Liver (tissue), 8 donors: ENCODE measurements at regions not wholly inside any gene's neighbourhood (a gene's known extent, or its start where the extent isn't known, plus 50 kb on each side); places are given as distances from the start of the nearest gene placed in this dataset.

Experiments
- DNase-seq: peaks from one replicate; pipeline ENCODE4 v3.0.0-alpha.2; 2017; ENCODE audit warnings: low spot score
- H3K27ac ChIP-seq, 2 donors: one replicate each; pipeline ENCODE4 v1.7.0; 2013; ENCODE audit warnings: inconsistent platforms in 2 of 2, low read length in 2 of 2, control low read depth in 1 of 2, low read depth in 1 of 2, mild to moderate bottlenecking in 1 of 2
- H3K27me3 ChIP-seq, 4 donors: one replicate each; pipeline versions ENCODE4 v1.6.1 to v1.7.0; 2013; ENCODE audit warnings: low read length in 3 of 4, inconsistent platforms in 1 of 4, mild to moderate bottlenecking in 1 of 4, moderate library complexity in 1 of 4; ENCODE audit not compliant: control insufficient read depth in 4 of 4, insufficient read depth in 4 of 4
- H3K36me3 ChIP-seq, 4 donors: one replicate each; pipeline versions ENCODE4 v1.6.1 to v1.7.0; 2013; ENCODE audit warnings: low read length in 3 of 4, mild to moderate bottlenecking in 3 of 4, low read depth in 1 of 4, moderate library complexity in 1 of 4; ENCODE audit not compliant: control insufficient read depth in 4 of 4, insufficient read depth in 3 of 4
- H3K4me1 ChIP-seq, 4 donors: one replicate each; pipeline versions ENCODE4 v1.6.1 to v1.7.0; 2013; ENCODE audit warnings: low read length in 3 of 4, mild to moderate bottlenecking in 3 of 4, moderate library complexity in 1 of 4; ENCODE audit not compliant: control insufficient read depth in 4 of 4, insufficient read depth in 4 of 4
- H3K4me3 ChIP-seq, 3 donors: one replicate each; pipeline versions ENCODE4 v1.6.1 to v1.7.0; 2013; ENCODE audit warnings: low read length in 3 of 3, control low read depth in 1 of 3, low read depth in 1 of 3, mild to moderate bottlenecking in 1 of 3
- H3K9ac ChIP-seq, 2 donors: one replicate each; pipeline ENCODE4 v1.7.0; 2013; ENCODE audit warnings: low read length in 2 of 2, mild to moderate bottlenecking in 2 of 2, moderate library complexity in 2 of 2, control low read depth in 1 of 2, low read depth in 1 of 2
- H3K9me3 ChIP-seq, 4 donors: one replicate each; pipeline versions ENCODE4 v1.6.1 to v1.7.0; 2013; ENCODE audit warnings: low read length in 3 of 4; ENCODE audit not compliant: control insufficient read depth in 4 of 4
- ATF3 ChIP-seq: IDR thresholded peaks from 2 replicates; pipeline ENCODE4 v1.6.1; 2016; ENCODE audit warnings: antibody characterized with exemption
- CTCF ChIP-seq: fragments of 150-350 bp; IDR thresholded peaks from 2 replicates; pipeline ENCODE4 v1.5.1; 2017; ENCODE audit warnings: improper control_type of control experiment, low read depth, low read length; ENCODE audit not compliant: missing input control
- EGR1 ChIP-seq, 2 donors: IDR thresholded peaks; 2 replicates each; pipeline ENCODE4 v1.6.1; 2016 to 2018; ENCODE audit warnings: antibody characterized with exemption in 2 of 2, low read depth in 2 of 2
- FOXA1 ChIP-seq: IDR thresholded peaks from 2 replicates; pipeline ENCODE4 v1.6.1; 2016; ENCODE audit warnings: antibody characterized with exemption
- FOXA2 ChIP-seq: IDR thresholded peaks from 2 replicates; pipeline ENCODE4 v1.6.1; 2016; ENCODE audit warnings: antibody characterized with exemption
- GABPA ChIP-seq, 2 donors: IDR thresholded peaks in 1 of 2; conservative IDR thresholded peaks in 1 of 2; 2 replicates each; pipeline ENCODE4 v1.6.1; 2016; ENCODE audit warnings: antibody characterized with exemption in 2 of 2, mild to moderate bottlenecking in 1 of 2, moderate library complexity in 1 of 2
- HNF4A ChIP-seq, 2 donors: conservative IDR thresholded peaks; 2 replicates each; pipeline ENCODE4 v1.6.1; 2016; ENCODE audit warnings: antibody characterized with exemption in 2 of 2, mild to moderate bottlenecking in 2 of 2
- HNF4G ChIP-seq: IDR thresholded peaks from 2 replicates; pipeline ENCODE4 v1.6.1; 2016; ENCODE audit warnings: antibody characterized with exemption
- JUND ChIP-seq, 2 donors: IDR thresholded peaks; 2 replicates each; pipeline ENCODE4 v1.6.1; 2016; ENCODE audit warnings: antibody characterized with exemption in 2 of 2
- MAX ChIP-seq: IDR thresholded peaks from 2 replicates; pipeline ENCODE4 v1.6.1; 2016; ENCODE audit warnings: antibody characterized with exemption
- NR2F2 ChIP-seq: IDR thresholded peaks from 2 replicates; pipeline ENCODE4 v1.6.1; 2016; ENCODE audit warnings: antibody characterized with exemption
- RAD21 ChIP-seq, 2 donors: IDR thresholded peaks; 2 replicates each; pipeline ENCODE4 v1.6.1; 2016; ENCODE audit warnings: antibody characterized with exemption in 2 of 2, mild to moderate bottlenecking in 2 of 2
- REST ChIP-seq: IDR thresholded peaks from 2 replicates; pipeline ENCODE4 v1.6.1; 2016; ENCODE audit warnings: antibody characterized with exemption, mild to moderate bottlenecking
- RXRA ChIP-seq, 2 donors: IDR thresholded peaks; 2 replicates each; pipeline ENCODE4 v1.6.1; 2017 to 2018; ENCODE audit warnings: antibody characterized with exemption in 2 of 2, mild to moderate bottlenecking in 1 of 2
- SP1 ChIP-seq: IDR thresholded peaks from 2 replicates; pipeline ENCODE4 v1.6.1; 2018; ENCODE audit warnings: antibody characterized with exemption, mild to moderate bottlenecking
- TAF1 ChIP-seq: conservative IDR thresholded peaks from 2 replicates; pipeline ENCODE4 v1.6.1; 2016; ENCODE audit warnings: antibody characterized with exemption, mild to moderate bottlenecking
- YY1 ChIP-seq: IDR thresholded peaks from 2 replicates; pipeline ENCODE4 v1.6.1; 2016; ENCODE audit warnings: antibody characterized with exemption, mild to moderate bottlenecking
- WGBS: extraction: QIAGEN DNeasy Blood & Tissue Kit; methylation state at CpG from one replicate; pipeline ENCODE4 v1.1.7; 2013; 5-methylcytosine and 5-hydroxymethylcytosine counted together
- donor health status: healthy.
- donor health status: healthy.
- donor health status: healthy.
- donor health status: healthy.
- donor health status: healthy.

GRCh38 chr10:71078454-71079145, 133.8 kb upstream of the UNC5B start (continued):
- TF ChIP-seq JUND (IDR thresholded peaks at IDR 0.05): no peak
- TF ChIP-seq TAF1: no peak
- TF ChIP-seq YY1: no peak
- no peak for TF ChIP-seq ATF3

- H3K9me3 ChIP-seq: no peaks in the 10 kb centered on the region
- no peaks in the 10 kb centered on the region for H3K27me3 ChIP-seq
- DNase-seq: peak; percentile 14
- TF ChIP-seq ATF3: no peak
- TF ChIP-seq TAF1: no peak
- TF ChIP-seq NR2F2: no peak
- no peak for TF ChIP-seq MAX
- no peak for TF ChIP-seq YY1
- no peak for TF ChIP-seq GABPA (IDR thresholded peaks at IDR 0.05 in 1 of 2, conservative IDR thresholded peaks at IDR 0.05 in 1 of 2)
- TF ChIP-seq RXRA (IDR thresholded peaks at IDR 0.05): no peak
- no peak for TF ChIP-seq FOXA2
- TF ChIP-seq FOXA1: no peak
- no peak for TF ChIP-seq RAD21 (IDR thresholded peaks at IDR 0.05)
- no peak for TF ChIP-seq HNF4G
- TF ChIP-seq JUND (IDR thresholded peaks at IDR 0.05): no peak
- TF ChIP-seq SP1: no peak
- TF ChIP-seq HNF4A (conservative IDR thresholded peaks at IDR 0.05): no peak
- no peaks in the 10 kb centered on the region for H3K4me1 ChIP-seq
- H3K36me3 ChIP-seq: no peaks in the 10 kb centered on the region
- no peak overlapping the region for H3K27ac ChIP-seq
- no peak overlapping the region for H3K9ac ChIP-seq
- H3K4me3 ChIP-seq: no peak overlapping the region
- 82% methylated on average over 12 of the region's 12 CpGs for WGBS
Measured at GRCh38 chr10:71079761-71080380, 132.5 kb upstream of the UNC5B start.

- TF ChIP-seq JUND (IDR thresholded peaks at IDR 0.05) (no peak), RAD21 (IDR thresholded peaks at IDR 0.05) (no peak), FOXA2 (no peak), SP1 (no peak), YY1 (no peak), FOXA1 (no peak), EGR1 (IDR thresholded peaks at IDR 0.05; ENCODE audit: low read depth in 2 of 2) (no peak), REST (no peak), HNF4G (no peak), ATF3 (no peak), CTCF (no peak), HNF4A (conservative IDR thresholded peaks at IDR 0.05) (no peak)
- Histone ChIP-seq H3K9me3 (no peaks in the 10 kb centered on the region), H3K9ac (no peak overlapping the region), H3K4me3 (no peak overlapping the region), H3K27ac (no peak overlapping the region), H3K36me3 (no peaks in the 10 kb centered on the region), H3K27me3 (no peaks in the 10 kb centered on the region), H3K4me1 (no peaks in the 10 kb centered on the region)
- DNase-seq: peak; percentile 9
- WGBS: 85% methylated on average over 7 of the region's 7 CpGs
Measured at GRCh38 chr10:71080381-71081228, 131.8 kb upstream of the UNC5B start.
